H1 (cell line): ENCODE measurements at regions not wholly inside any gene's neighbourhood (a gene's known extent, or its start where the extent isn't known, plus 50 kb on each side); places are given as distances from the start of the nearest gene placed in this dataset.

Source experiments
- EGR1 ChIP-seq: IDR thresholded peaks from 2 replicates; pipeline ENCODE4 v1.6.1; 2011; ENCODE audit warnings: low read depth, low read length, borderline replicate concordance
- GABPA ChIP-seq: IDR thresholded peaks from 2 replicates; pipeline ENCODE4 v1.6.1; 2011; ENCODE audit warnings: mild to moderate bottlenecking, low read length, moderate library complexity, borderline replicate concordance; ENCODE audit not compliant: insufficient read depth
- POLR2A ChIP-seq, 2 experiments: IDR thresholded peaks; 1 replicate in 1 of 2; 2 replicates in 1 of 2; pipeline ENCODE4 v1.6.1; 2011; ENCODE audit warnings: low read depth in 2 of 2, low read length in 2 of 2, mild to moderate bottlenecking in 2 of 2; ENCODE audit errors: control extremely low read depth in 1 of 2
- POLR2AphosphoS5 ChIP-seq: IDR thresholded peaks from 2 replicates; pipeline ENCODE4 v1.6.1; 2011; ENCODE audit warnings: low read depth, low read length
- YY1 ChIP-seq: IDR thresholded peaks from 2 replicates; pipeline ENCODE4 v1.6.1; 2011; ENCODE audit warnings: low read depth, mild to moderate bottlenecking, low read length
- ZNF274 ChIP-seq: IDR thresholded peaks from 2 replicates; pipeline ENCODE4 v1.7.0; 2012; ENCODE audit warnings: low read length, borderline replicate concordance; ENCODE audit errors: extremely low read depth
- TF ChIP-seq, protein P1 (sequence below), 3 experiments: IDR thresholded peaks; 1 replicate in 2 of 3; 2 replicates in 1 of 3; pipeline versions ENCODE4 v1.5.1 to v1.6.1; 2011; ENCODE audit warnings: low read length in 3 of 3, mild to moderate bottlenecking in 3 of 3, inconsistent platforms in 2 of 3, low read depth in 1 of 3, moderate library complexity in 1 of 3; ENCODE audit not compliant: insufficient read depth in 1 of 3; ENCODE audit errors: control extremely low read depth in 1 of 3
- TF ChIP-seq, protein P2 (sequence below): IDR thresholded peaks from 2 replicates; pipeline ENCODE4 v1.6.1; 2012; ENCODE audit warnings: inconsistent platforms

DNA sequence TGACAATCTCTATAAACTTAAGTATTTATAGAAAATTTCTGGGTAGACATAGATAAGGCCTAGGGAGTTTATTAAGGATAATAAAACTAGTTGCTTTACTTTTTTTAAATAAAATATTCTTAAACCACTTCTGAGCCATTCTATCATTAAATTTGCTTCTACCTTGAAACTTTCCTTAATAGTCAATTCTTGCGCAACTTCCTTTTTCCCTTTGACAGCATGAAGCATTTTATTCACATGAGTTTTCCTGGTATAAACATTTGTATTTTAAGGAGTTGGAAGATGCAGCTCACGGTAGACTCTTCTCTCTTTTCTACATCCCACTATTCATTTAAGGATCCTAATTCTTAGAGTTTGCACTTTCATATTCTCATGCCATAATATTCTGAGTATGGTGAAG is 75.8 kb upstream of the DPH5 start:
- no peak for TF ChIP-seq EGR1
- no peak for TF ChIP-seq POLR2A (IDR thresholded peaks at IDR 0.05; ENCODE audit: control extremely low read depth in 1 of 2, low read depth in 2 of 2, low read length in 2 of 2)
- no peak for TF ChIP-seq POLR2AphosphoS5
- TF ChIP-seq, protein P1, sequence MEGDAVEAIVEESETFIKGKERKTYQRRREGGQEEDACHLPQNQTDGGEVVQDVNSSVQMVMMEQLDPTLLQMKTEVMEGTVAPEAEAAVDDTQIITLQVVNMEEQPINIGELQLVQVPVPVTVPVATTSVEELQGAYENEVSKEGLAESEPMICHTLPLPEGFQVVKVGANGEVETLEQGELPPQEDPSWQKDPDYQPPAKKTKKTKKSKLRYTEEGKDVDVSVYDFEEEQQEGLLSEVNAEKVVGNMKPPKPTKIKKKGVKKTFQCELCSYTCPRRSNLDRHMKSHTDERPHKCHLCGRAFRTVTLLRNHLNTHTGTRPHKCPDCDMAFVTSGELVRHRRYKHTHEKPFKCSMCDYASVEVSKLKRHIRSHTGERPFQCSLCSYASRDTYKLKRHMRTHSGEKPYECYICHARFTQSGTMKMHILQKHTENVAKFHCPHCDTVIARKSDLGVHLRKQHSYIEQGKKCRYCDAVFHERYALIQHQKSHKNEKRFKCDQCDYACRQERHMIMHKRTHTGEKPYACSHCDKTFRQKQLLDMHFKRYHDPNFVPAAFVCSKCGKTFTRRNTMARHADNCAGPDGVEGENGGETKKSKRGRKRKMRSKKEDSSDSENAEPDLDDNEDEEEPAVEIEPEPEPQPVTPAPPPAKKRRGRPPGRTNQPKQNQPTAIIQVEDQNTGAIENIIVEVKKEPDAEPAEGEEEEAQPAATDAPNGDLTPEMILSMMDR (IDR thresholded peaks at IDR 0.05; ENCODE audit: control extremely low read depth in 1 of 3, insufficient read depth in 1 of 3, low read depth in 1 of 3, low read length in 3 of 3), result no peak
- TF ChIP-seq, protein P2, sequence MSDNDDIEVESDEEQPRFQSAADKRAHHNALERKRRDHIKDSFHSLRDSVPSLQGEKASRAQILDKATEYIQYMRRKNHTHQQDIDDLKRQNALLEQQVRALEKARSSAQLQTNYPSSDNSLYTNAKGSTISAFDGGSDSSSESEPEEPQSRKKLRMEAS, result no peak
- TF ChIP-seq YY1, result no peak
- no peak for TF ChIP-seq GABPA
- no peak for TF ChIP-seq ZNF274
